ENCODE measurements at regions not wholly inside any gene's neighbourhood (a gene's known extent, or its start where the extent isn't known, plus 50 kb on each side); places are given as distances from the start of the nearest gene placed in this dataset.

- no peak for TF ChIP-seq CTCF (conservative IDR thresholded peaks at IDR 0.05; ENCODE audit: low read length)
- no peak for TF ChIP-seq EZH2phosphoT487 (IDR thresholded peaks at IDR 0.05; ENCODE audit: borderline replicate concordance, low read depth, low read length)
Observed at GRCh38 chr9:23162789-23163188, 663.3 kb downstream of the ELAVL2 start.

Measured in OCI-LY7 (cell line).